NCI-H2171 treated with DMSO at 0.1 percent for 48 hours (cell line): ENCODE measurements at regions not wholly inside any gene's neighbourhood (a gene's known extent, or its start where the extent isn't known, plus 50 kb on each side); places are given as distances from the start of the nearest gene placed in this dataset.
A peak's percentile ranks its signal among the peaks of the same experiment; 100 is the strongest.

ENCODE experiments used
- DNase-seq: peaks from one replicate; lab custom pipeline; 2025; lab: John Stamatoyannopoulos, UW

- no peak for DNase-seq
These were observed 257.1 kb downstream of the ADAMTS20 start for GRCh38 chr12:43294916-43295315.

- no peak for DNase-seq
These were observed 257.9 kb downstream of the ADAMTS20 start for GRCh38 chr12:43294147-43294546.

- DNase-seq = no peak
These were observed 258.6 kb downstream of the ADAMTS20 start for GRCh38 chr12:43293396-43293795.

- DNase-seq = no peak
These were observed 259.3 kb downstream of the ADAMTS20 start for GRCh38 chr12:43292699-43293098.

- no peak for DNase-seq
These were observed 260.5 kb downstream of the ADAMTS20 start for GRCh38 chr12:43291516-43291915.

- no peak for DNase-seq
These were observed 261.2 kb downstream of the ADAMTS20 start for GRCh38 chr12:43290836-43291235.

- no peak for DNase-seq
These were observed 262.6 kb downstream of the ADAMTS20 start for GRCh38 chr12:43289426-43289801.

GRCh38 chr12:43288671-43289425, 263.2 kb downstream of the ADAMTS20 start:
- DNase-seq = no peak

- DNase-seq = no peak
These were observed 264.2 kb downstream of the ADAMTS20 start for GRCh38 chr12:43287706-43288383.

- no peak for DNase-seq
These were observed 265.0 kb downstream of the ADAMTS20 start for GRCh38 chr12:43286986-43287385.

- no peak for DNase-seq
These were observed 266.8 kb downstream of the ADAMTS20 start for GRCh38 chr12:43285159-43285598.

- DNase-seq = no peak
These were observed 267.4 kb downstream of the ADAMTS20 start for GRCh38 chr12:43284486-43285158.

GRCh38 chr12:43283206-43283605, 268.8 kb downstream of the ADAMTS20 start:
- no peak for DNase-seq

- peak; percentile 76 for DNase-seq
These were observed 269.9 kb downstream of the ADAMTS20 start for GRCh38 chr12:43282106-43282505.

- no peak for DNase-seq
These were observed 270.4 kb downstream of the ADAMTS20 start for GRCh38 chr12:43281563-43281962.

GRCh38 chr12:43278541-43278832, 273.5 kb downstream of the ADAMTS20 start:
- DNase-seq = no peak

- peak; percentile 12 for DNase-seq
These were observed 274.1 kb downstream of the ADAMTS20 start for GRCh38 chr12:43277651-43278540.

GRCh38 chr12:43273467-43273866, 278.5 kb downstream of the ADAMTS20 start:
- DNase-seq = no peak

GRCh38 chr12:43271659-43272058, 280.3 kb downstream of the ADAMTS20 start:
- no peak for DNase-seq

GRCh38 chr12:43267818-43268217, 284.2 kb downstream of the ADAMTS20 start:
- no peak for DNase-seq

- no peak for DNase-seq
These were observed 290.3 kb downstream of the ADAMTS20 start for GRCh38 chr12:43261701-43262100.

- DNase-seq = peak; percentile 73
These were observed 296.4 kb downstream of the ADAMTS20 start for GRCh38 chr12:43255522-43256111.
